Caco-2 (cell line): ENCODE measurements at regions not wholly inside any gene's neighbourhood (a gene's known extent, or its start where the extent isn't known, plus 50 kb on each side); places are given as distances from the start of the nearest gene placed in this dataset.

ENCODE experiments used
- BruUV-seq: library from RNA; stranded (reverse); fragments of 400-500 nt; replicated peaks from 2 replicates; lab custom pipeline; 2021; lab: Mats Ljungman, UMichigan
- CTCF ChIA-PET: fragments of 300-600 bp; sonication (Branson Sonifier 250); formaldehyde crosslinking; loops from one replicate; lab custom pipeline; 2022; ENCODE audit warnings: antibody characterized with exemption; lab: Charles Lee
- POLR2A ChIA-PET: fragments of 300-600 bp; sonication (Branson Sonifier 250); formaldehyde crosslinking; loops from one replicate; lab custom pipeline; 2022; ENCODE audit warnings: antibody characterized with exemption; lab: Charles Lee
- DNase-seq, 2 experiments: peaks; one replicate each; pipeline versions ENCODE4 v3.0.0 to v3.0.0-alpha.2; 2020 to 2022
- H3K27me3 ChIP-seq: replicated peaks from 2 replicates; pipeline ENCODE4 v1.6.0; 2011; ENCODE audit warnings: low read length; ENCODE audit not compliant: control insufficient read depth, insufficient read depth
- H3K36me3 ChIP-seq: 2 replicates; pipeline ENCODE4 v1.5.1; 2011; ENCODE audit warnings: low read length; ENCODE audit not compliant: control insufficient read depth, insufficient read depth
- H3K4me1 ChIP-seq: fragments of 250-450 bp; sonication (Bioruptor Pico); 2 replicates; pipeline ENCODE4 v1.5.1; 2020; ENCODE audit warnings: mild to moderate bottlenecking
- H3K4me3 ChIP-seq: 2 replicates; pipeline ENCODE4 v1.5.1; 2011; ENCODE audit warnings: low read depth, mild to moderate bottlenecking, control low read depth, low read length
- H3K9me3 ChIP-seq: fragments of 250-450 bp; sonication (Bioruptor Pico); 2 replicates; pipeline ENCODE4 v1.5.1; 2020; ENCODE audit warnings: mild to moderate bottlenecking, moderate library complexity
- H3K27ac Mint-ChIP-seq: one replicate; pipeline ENCODE4 v1.8.0; 2022; ENCODE audit warnings: mixed read lengths; ENCODE audit not compliant: unreplicated experiment
- H3K27me3 Mint-ChIP-seq: one replicate; pipeline ENCODE4 v1.8.0; 2022; ENCODE audit warnings: mixed read lengths; ENCODE audit not compliant: insufficient read depth, unreplicated experiment
- H3K36me3 Mint-ChIP-seq: one replicate; pipeline ENCODE4 v1.8.0; 2022; ENCODE audit warnings: mild to moderate bottlenecking, mixed read lengths; ENCODE audit not compliant: insufficient read depth, unreplicated experiment
- H3K4me1 Mint-ChIP-seq: one replicate; pipeline ENCODE4 v1.8.0; 2022; ENCODE audit warnings: low read depth, mixed read lengths; ENCODE audit not compliant: unreplicated experiment
- H3K4me3 Mint-ChIP-seq: one replicate; pipeline ENCODE4 v1.8.0; 2022; ENCODE audit warnings: mild to moderate bottlenecking, moderate library complexity, mixed read lengths; ENCODE audit not compliant: unreplicated experiment
- H3K9me3 Mint-ChIP-seq: one replicate; pipeline ENCODE4 v1.8.0; 2022; ENCODE audit warnings: mixed read lengths; ENCODE audit not compliant: unreplicated experiment
- intact Hi-C: fragments of 100-400 bp; cut with micrococcal nuclease; formaldehyde crosslinking; loops from one replicate; pipeline ENCODE4 v1.10.0; 2022; ENCODE audit not compliant: unreplicated experiment
- TF ChIP-seq, protein P1 (sequence below), 2 experiments: fragments of 200-600 bp in 1 of 2; IDR thresholded peaks; 1 replicate in 1 of 2; 2 replicates in 1 of 2; pipeline versions ENCODE4 v1.5.1 to v1.8.0; 2011 to 2022; ENCODE audit warnings: antibody characterized with exemption in 1 of 2, control low read depth in 1 of 2, inconsistent platforms in 1 of 2, low read depth in 1 of 2, low read length in 1 of 2, mild to moderate bottlenecking in 1 of 2, moderate library complexity in 1 of 2; ENCODE audit not compliant: insufficient read depth in 1 of 2, severe bottlenecking in 1 of 2, unreplicated experiment in 1 of 2

DNA sequence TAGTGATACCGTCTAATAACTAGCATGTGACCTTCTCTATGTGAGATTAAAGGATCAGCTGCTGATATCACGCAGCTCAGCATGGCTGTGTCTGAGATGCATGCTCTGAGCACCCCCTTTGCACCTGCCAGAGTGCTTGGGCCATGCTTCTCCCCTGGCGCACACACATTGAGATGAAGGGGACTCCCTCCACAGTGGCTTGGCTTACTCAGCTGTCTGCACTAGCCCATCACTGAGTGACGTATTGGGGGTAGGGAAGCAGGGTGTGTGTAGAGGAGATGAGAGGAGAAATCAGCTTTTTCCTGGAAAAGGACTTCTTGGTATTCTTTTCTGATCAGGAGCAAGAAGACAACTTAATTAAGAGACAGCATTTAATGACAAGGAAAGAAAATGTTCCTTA, 216.5 kb downstream of the BLID start:
- no TSS peak for BruUV-seq
- no peaks in the 10 kb centered on the region for H3K9me3 ChIP-seq
- H3K9me3 Mint-ChIP-seq, result no peaks in the 10 kb centered on the region
- DNase-seq, result no peak
- ChIA-PET POLR2A (no interaction called here), CTCF (no interaction called here)
- TF ChIP-seq, protein P1, sequence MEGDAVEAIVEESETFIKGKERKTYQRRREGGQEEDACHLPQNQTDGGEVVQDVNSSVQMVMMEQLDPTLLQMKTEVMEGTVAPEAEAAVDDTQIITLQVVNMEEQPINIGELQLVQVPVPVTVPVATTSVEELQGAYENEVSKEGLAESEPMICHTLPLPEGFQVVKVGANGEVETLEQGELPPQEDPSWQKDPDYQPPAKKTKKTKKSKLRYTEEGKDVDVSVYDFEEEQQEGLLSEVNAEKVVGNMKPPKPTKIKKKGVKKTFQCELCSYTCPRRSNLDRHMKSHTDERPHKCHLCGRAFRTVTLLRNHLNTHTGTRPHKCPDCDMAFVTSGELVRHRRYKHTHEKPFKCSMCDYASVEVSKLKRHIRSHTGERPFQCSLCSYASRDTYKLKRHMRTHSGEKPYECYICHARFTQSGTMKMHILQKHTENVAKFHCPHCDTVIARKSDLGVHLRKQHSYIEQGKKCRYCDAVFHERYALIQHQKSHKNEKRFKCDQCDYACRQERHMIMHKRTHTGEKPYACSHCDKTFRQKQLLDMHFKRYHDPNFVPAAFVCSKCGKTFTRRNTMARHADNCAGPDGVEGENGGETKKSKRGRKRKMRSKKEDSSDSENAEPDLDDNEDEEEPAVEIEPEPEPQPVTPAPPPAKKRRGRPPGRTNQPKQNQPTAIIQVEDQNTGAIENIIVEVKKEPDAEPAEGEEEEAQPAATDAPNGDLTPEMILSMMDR (IDR thresholded peaks at IDR 0.05; ENCODE audit: insufficient read depth in 1 of 2, low read depth in 1 of 2, low read length in 1 of 2, severe bottlenecking in 1 of 2, unreplicated experiment in 1 of 2), result no peak
- no peak overlapping the region for H3K27ac Mint-ChIP-seq
- H3K4me3 ChIP-seq, result no peak overlapping the region
- no peaks in the 10 kb centered on the region for H3K4me1 Mint-ChIP-seq
- no peaks in the 10 kb centered on the region for H3K36me3 ChIP-seq
- no peaks in the 10 kb centered on the region for H3K36me3 Mint-ChIP-seq
- no peaks in the 10 kb centered on the region for H3K27me3 ChIP-seq
- H3K4me3 Mint-ChIP-seq, result no peak overlapping the region
- intact Hi-C loops, result no loop called here
- H3K27me3 Mint-ChIP-seq, result peaks cover 10% of the 10 kb centered on the region
- no peaks in the 10 kb centered on the region for H3K4me1 ChIP-seq

GRCh38 chr11:121898903-121899302, 217.1 kb downstream of the BLID start:
- intact Hi-C loops, result no loop called here
- ChIA-PET POLR2A (no interaction called here), CTCF (no interaction called here)
- Histone ChIP-seq H3K4me1 (no peaks in the 10 kb centered on the region), H3K27me3 (no peaks in the 10 kb centered on the region), H3K4me3 (no peak overlapping the region), H3K9me3 (no peaks in the 10 kb centered on the region), H3K36me3 (no peaks in the 10 kb centered on the region)
- Mint-ChIP-seq H3K27ac (no peak overlapping the region), H3K36me3 (no peaks in the 10 kb centered on the region), H3K9me3 (no peaks in the 10 kb centered on the region), H3K27me3 (peaks cover 10% of the 10 kb centered on the region), H3K4me3 (no peak overlapping the region), H3K4me1 (no peaks in the 10 kb centered on the region)
- TF ChIP-seq, protein P1 (IDR thresholded peaks at IDR 0.05; ENCODE audit: insufficient read depth in 1 of 2, low read depth in 1 of 2, low read length in 1 of 2, severe bottlenecking in 1 of 2, unreplicated experiment in 1 of 2), result no peak
- no peak for DNase-seq
- BruUV-seq, result no TSS peak

DNA sequence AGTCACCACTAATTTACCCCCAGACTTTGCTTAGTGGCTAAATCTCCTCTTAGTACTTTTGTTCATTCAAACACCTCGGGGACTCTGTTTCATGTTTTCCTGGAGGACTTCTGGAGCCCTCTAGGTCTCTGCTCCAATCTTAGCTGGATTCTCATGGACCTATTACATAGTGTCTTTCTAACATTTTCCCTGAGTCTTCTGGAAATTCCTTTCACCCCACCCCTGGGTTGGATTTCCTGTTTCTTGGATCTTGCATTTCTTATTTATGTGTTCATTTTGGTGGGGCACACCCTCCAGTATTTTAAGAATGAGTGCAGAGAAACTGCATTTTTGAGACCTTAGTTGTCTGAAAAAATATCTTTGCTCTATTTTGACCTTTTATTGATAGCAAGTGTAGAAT, 220.1 kb downstream of the BLID start:
- ChIA-PET CTCF (no interaction called here), POLR2A (no interaction called here)
- Histone ChIP-seq H3K4me1 (no peaks in the 10 kb centered on the region), H3K27me3 (no peaks in the 10 kb centered on the region), H3K9me3 (no peaks in the 10 kb centered on the region), H3K36me3 (no peaks in the 10 kb centered on the region), H3K4me3 (no peak overlapping the region)
- Mint-ChIP-seq H3K36me3 (no peaks in the 10 kb centered on the region), H3K4me1 (no peaks in the 10 kb centered on the region), H3K27ac (no peak overlapping the region), H3K27me3 (peaks cover 13% of the 10 kb centered on the region), H3K9me3 (no peaks in the 10 kb centered on the region), H3K4me3 (no peak overlapping the region)
- intact Hi-C loops, result no loop called here
- no TSS peak for BruUV-seq
- DNase-seq, result no peak
- TF ChIP-seq, protein P1 (IDR thresholded peaks at IDR 0.05; ENCODE audit: insufficient read depth in 1 of 2, low read depth in 1 of 2, low read length in 1 of 2, severe bottlenecking in 1 of 2, unreplicated experiment in 1 of 2), result no peak
